Sciatic nerve (tissue), 2 donors: ENCODE measurements at regions not wholly inside any gene's neighbourhood (a gene's known extent, or its start where the extent isn't known, plus 50 kb on each side); places are given as distances from the start of the nearest gene placed in this dataset.

ENCODE experiments used
- ATAC-seq: fragments of 200-7000 bp; cut with Tn5 transposase; one replicate; pipeline ENCODE4 v1.9.1; 2020; ENCODE audit warnings: mild to moderate bottlenecking, moderate library complexity
- DNase-seq: peaks from one replicate; pipeline ENCODE4 v3.0.0-alpha.2; 2020; ENCODE audit warnings: low spot score
- intact Hi-C: fragments of 100-400 bp; cut with DNase I; formaldehyde crosslinking; loops from one replicate; pipeline ENCODE4 v1.14.2; 2022
- donor health status: DM: no; HTN: no; CAD: no.
- donor health status: DM: no; HTN: no; CAD: no.

DNA sequence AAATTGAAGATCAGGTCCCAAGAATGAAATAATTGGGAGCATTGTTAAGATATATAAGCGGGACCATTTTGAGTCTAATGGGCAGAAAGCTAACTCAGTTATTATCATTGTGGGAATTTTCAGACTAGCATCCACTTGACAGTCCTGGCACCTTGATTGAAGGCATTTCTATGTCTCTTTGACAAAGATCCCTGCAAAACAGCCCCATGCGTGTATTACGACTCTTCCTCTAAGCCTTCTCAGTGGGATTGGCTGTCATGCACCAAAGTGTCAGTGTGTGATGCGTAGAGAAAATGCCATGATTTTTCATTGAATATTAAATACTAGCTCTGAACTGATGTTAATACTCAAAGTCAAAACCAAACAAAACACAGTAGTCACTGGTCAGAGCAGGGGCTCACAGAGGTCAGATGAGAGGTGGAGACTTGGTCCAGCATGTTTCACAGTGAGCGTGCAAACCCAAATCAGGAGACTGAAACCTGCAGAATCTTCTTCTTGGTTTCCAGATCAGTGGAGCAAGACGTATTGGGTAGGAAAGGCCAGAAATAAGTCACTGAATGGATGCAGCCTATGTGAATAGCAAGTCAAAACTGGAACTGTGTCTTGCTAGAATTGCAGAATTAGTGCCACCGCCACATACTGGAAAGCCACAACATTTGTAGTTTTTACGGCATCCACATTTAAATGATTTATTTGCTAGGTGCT lies 303.6 kb upstream of the AKR1E2 start:
- intact Hi-C loops = no loop called here
- ATAC-seq (no peak), DNase-seq (no peak)

DNA sequence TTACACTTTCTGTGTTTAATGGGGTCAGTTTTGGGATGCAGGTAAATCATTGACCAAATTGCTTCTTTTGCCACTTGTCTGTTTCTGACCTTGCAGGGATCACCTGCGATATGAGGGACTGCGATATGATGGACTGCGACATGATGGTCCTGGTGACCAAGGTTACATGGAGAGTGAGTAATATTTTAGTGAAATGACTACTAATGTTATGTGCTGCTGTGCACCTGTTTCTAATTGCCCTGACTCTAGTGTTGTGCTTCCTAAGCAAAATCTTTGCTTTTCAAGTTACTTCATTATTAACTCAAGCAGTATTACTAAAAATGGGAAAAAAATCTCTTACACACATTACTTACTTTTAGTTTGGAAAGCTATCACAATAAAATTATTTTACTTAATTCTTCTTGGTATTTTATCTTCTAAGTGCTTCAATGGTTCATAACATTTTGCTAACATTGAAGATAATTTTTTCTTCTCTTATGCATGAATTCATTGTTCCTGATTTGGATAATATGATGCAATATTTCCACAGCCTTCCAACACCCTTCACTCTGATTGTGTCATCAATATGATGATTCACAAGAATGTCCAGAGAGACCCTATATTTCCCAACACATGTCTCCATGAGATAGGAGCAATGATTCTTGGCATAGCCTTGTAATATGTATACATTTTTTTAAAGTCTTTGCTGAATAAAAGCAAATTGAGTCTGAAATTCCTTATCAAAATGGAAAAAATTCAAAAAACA lies 306.2 kb upstream of the AKR1E2 start:
- ATAC-seq = peak; percentile 56
- intact Hi-C loops = no loop called here

DNA sequence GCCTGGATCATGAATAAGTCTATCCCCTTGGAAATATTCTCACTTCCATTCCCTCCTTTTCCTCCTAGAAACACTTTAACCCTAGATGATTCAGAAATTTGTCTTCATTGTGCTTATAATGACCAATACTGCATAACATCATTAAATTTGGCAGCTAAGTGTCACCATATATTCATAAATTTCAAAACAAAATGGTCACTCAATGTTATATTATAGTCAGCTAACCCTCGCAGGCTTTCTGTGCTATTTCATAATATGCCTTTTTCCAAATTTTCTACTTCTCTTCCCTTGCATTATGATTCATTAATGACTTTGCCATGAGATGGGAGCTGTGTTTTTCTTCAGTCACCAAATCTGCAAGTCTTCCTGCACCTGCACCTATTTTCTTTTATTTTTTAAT lies 308.3 kb upstream of the AKR1E2 start:
- intact Hi-C loops = no loop called here
- no peak for DNase-seq
- ATAC-seq = no peak

More for the DNA sequence above, 306.2 kb upstream of the AKR1E2 start:
- DNase-seq = no peak

DNA sequence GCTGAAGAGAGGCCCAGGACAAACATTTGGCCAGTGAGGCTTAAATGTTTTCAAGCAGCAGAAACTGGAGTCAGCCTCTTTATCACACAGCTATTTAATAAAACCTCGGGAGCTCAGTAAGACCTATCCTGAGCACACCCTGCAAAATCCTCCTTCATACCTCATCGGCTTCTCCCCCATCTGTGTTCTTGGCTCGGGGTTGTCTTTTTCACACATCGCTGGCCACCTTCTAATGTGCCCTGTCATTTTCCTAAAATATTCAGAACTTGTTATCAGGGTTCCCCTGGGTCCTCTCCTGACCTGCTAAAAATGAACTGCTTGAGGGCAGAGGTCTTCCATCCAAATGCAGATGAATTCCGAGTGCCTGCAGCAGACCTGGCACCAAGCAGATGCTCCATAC lies 310.3 kb upstream of the AKR1E2 start:
- ATAC-seq (no peak), DNase-seq (no peak)
- intact Hi-C loops = no loop called here

DNA sequence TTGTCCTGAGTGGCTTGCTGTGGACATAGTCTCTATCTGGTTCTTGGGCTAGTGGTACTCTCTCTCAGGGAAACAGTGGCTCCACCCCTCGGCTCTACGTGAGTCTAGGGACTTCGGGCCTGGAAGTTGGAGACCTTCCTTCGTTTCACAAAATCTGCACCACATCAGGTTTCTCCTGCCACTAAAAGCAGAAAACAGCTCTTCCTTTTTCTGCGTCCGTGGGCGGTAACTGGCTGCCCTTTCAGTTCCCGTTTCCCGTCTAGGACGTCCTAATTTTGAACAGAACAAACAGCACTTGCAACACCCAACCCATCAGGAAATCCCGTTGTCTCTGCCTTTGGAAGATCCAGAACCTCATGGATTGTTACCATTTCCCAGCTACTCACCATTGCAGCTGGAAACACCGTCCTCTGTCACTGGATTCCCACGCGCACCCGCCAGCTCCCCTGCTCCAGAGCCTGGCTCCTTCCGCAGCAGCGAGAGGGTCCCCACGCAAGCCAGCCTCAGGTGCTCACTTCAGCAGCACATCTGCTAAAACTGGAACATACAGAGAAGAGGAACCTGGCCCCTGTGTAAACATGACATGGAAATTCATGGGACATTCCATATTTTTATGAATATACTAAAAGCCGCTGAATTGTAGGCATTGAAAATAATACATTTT lies 311.4 kb upstream of the AKR1E2 start:
- peak; percentile 82 for ATAC-seq
- peak; percentile 67 for DNase-seq
- intact Hi-C loops = no loop called here

DNA sequence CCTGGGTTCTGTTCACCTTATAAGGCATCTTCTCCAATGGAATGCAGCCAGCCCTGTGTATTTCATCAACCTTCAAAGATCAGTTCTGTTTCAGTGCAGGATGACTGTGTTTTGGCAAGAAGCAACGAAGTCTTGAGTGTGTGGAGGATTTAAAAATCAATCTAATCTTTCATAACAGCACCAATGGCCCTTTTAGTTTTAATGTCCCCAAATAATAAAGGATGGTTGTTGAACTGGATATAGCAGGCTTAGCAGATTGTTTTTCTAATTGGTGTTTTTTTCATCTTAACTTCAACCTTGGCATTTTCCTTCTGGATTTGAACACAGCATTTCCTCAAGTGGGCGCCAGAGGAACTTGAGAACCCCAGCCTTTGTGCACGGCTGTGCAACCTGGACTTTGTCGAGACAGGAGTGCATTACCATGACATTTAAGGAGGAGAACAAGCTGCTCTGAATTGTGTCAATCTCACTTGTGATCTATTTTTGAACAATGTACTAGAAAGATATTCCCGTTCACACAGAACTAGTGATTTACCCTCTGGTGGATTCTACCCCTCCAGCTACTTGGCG lies 313.3 kb upstream of the AKR1E2 start:
- intact Hi-C loops = no loop called here
- DNase-seq (no peak), ATAC-seq (peak; percentile 50)

DNA sequence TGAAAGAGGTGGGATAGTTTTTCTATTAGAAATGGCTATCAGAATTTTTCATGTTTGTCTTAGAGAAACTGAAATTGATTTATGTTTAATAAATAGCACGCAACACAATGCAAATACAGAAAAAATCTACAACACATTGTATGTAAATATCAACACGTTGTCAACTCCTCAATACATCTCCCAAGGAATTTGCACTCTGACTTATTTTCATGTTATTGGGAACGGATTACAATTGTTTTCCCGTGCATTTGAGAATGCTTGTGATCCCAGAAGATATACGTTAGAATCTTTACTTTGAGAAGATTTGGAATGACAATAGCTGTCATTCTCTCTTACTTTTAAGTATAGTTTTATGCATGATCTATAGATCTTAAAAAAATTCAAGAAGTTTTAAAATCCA lies 313.8 kb upstream of the AKR1E2 start:
- intact Hi-C loops = no loop called here
- ATAC-seq (no peak), DNase-seq (no peak)

DNA sequence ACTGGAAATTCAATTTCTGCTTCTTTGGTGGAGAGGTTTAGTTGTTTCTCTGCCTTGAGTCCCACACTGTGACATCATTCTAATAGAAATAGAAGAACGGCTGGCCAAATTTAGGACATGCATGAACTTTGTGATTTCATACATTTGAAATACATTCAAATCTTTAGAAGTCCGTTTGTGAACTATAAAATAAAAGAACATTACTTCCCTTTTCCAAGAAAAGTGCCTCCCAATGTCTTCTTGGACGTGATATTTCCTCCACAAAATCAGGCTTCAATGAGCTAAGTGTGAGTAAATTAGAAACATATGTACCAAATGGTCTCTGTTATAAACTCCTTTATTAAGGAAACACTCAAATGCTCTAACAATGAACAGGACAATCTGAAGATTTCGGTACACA lies 314.5 kb upstream of the AKR1E2 start:
- ATAC-seq = no peak
- intact Hi-C loops = no loop called here

DNA sequence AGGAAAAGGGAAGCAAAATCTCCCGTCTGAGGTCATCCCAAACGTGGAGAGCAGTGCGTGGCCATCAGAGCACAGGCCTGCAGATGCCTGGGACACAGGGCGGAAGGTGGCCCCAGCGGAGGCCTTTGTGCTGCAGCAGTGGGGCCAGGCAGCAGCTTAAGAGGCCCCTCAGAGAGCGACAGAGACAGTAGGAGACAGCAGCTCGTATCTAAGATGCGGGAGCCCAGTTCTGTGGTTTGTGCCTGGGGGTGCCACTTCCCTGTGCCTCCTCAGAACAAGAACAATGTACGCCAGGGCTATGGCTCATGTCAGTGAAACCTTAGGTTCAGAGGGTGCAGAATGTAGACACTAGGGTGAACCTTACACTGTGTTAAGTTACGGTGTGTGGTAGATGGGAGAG lies 316.6 kb upstream of the AKR1E2 start:
- DNase-seq = no peak
- no peak for ATAC-seq
- intact Hi-C loops = no loop called here

More for the DNA sequence above, 314.5 kb upstream of the AKR1E2 start:
- no peak for DNase-seq

DNA sequence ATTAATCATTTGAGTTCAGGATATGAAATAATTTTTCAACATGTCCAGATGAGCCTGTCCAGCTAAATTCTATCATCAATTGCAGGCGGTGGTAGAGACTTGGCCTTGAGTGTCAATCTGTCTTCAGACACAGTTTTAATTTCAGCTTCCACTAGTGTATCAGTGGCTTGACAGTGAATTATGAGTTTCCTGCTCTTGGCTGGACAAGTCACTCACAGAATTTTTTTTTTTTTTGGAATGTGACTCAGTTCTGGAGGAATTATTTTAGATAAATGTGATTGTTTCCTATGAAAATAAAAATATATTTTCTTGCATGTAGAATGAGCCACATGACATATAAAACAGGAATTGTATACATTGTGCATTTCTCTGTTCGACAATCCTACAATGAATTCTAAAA lies 319.9 kb upstream of the AKR1E2 start:
- intact Hi-C loops = no loop called here
- DNase-seq (no peak), ATAC-seq (no peak)

DNA sequence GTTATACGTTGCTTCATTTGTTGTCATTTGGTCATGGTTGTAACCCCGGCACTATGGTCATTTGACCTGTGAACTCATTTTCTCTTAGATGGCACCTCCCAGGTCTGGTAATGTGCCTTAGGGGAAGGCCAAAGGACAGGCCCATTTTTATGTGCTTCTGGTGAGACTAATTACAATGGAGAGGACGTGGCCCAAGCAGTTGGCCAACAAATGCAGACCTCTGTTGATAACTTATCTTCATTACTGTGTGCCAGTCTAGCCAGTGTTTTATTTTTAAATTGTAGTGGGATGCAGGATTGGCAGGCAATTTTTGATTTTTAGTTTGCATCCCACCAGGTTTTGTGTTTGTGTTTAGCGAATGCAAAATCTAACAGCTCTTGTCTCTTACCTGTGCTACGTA lies 321.5 kb upstream of the AKR1E2 start:
- DNase-seq (no peak), ATAC-seq (no peak)
- intact Hi-C loops = no loop called here

DNA sequence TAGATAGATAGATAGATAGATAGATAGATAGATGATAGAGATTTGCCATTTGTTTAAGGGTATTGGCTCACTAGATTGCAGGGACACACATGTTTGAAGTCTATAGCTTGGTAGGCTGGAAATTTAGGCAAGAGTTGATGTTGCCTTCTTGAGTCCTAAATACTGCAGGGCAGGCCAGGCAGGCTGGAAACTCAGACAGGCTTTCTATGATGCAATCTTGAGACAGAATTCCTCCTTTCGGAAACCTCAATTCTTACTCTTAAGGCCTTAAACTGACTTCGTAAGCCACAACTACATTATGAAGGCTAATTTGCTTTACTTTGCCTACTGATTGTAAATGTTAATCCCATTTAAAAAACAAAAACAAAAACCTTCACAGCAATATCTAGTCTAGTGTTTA lies 322.9 kb upstream of the AKR1E2 start:
- no peak for DNase-seq
- intact Hi-C loops = no loop called here
- ATAC-seq = no peak

DNA sequence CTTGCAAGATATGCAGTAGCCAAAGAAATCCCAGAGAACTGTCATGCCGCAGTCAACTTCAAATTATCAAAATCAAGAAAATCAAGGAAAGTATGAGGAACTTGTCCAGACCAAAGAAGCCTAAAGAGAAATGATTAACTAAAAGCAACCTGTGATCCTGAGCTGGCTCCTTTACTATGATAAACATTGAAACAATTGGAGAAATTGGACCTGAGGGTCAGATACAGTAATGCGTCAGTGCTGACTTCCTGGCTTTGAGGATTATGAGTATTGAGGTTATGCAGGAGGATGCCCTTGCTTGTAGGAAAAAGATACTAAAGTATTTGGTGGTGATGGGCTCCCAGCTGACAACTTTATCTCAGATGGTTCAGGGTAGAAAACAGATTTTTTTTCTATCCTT lies 324.7 kb upstream of the AKR1E2 start:
- intact Hi-C loops = no loop called here
- no peak for ATAC-seq

DNA sequence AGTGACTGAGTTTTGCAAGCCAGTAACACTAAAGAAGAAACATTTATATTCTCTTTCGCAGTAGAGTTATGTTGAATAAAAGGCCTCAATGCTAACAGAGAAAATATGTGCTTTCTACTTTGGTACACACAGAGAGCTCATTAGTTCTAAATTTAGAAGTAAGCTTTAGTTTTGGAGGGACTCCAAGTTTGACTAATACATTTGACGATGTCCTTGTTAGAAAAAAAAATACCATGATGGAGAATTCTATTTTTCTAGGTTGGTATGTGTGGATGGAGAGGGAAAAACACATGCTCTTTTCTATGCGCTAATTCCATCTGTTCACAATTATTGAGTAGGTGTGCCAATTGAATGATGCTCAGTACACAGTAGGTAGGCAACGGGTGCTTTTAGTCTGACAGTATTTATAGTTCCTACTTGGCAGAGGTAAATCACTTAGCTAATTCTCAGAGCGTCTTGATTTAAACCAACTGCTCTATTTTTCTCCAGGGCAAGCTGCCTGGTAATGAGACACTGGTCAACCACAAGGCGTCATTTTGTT lies 327.2 kb upstream of the AKR1E2 start:
- intact Hi-C loops = no loop called here
- ATAC-seq (peak; percentile 68), DNase-seq (no peak)

More for the DNA sequence above, 324.7 kb upstream of the AKR1E2 start:
- no peak for DNase-seq

DNA sequence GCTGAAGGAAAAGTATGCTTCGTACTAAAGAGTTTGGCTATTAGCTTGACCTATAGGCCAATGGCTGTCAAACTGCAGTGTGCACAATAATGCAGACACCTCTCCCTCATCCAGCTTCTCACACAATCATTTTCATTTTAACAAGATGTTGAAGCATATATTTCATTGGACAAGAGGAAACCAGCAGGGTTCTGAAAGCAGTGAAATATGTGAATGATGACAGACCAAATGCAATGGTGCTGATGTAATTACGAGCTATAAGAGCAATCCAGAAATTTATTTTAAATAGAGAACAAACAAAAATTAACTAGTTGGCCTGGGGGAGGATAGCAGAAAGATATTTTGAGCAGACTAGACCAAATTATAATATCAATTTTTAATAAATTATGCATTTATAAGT lies 331.5 kb upstream of the AKR1E2 start:
- no peak for DNase-seq
- no peak for ATAC-seq
- intact Hi-C loops = no loop called here

DNA sequence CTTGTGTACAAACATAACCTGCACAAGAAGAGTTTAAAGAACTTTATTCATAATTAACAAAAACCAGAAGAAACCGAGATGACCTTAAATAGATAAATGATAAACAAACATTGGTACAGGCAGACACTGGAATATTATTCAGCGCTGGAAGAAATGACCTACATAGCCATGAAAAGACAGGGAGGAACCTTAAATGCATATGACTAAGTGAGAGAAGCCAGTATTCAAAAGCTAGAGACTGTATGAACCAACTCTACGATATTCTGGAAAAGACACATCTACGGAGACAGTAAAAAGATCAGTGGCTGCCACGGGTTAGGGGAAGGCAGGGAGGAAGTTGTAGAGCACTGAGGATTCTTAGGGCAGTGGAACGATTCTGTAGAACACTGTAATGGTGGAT lies 333.8 kb upstream of the AKR1E2 start:
- ATAC-seq (no peak), DNase-seq (no peak)
- intact Hi-C loops = no loop called here

DNA sequence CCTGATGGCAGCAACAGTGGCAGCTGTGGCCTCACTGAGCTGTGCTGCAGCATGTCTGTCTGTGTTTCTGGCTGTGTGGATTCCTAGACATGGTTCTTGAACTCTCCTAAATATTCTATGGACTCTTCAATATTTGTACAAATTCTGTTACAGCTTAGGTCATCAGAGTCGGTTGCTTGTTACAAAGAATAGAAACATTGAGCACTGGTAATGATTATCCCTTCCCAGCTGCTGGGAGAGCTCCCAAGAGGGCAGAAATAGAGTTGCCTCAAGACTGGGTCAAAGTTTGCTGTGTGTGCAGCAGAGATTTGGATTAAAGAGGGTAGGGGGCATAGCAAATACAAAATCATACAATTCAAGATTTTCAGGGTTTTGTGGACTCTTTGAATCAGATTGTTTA lies 337.1 kb upstream of the AKR1E2 start:
- DNase-seq (no peak), ATAC-seq (no peak)
- intact Hi-C loops = no loop called here

DNA sequence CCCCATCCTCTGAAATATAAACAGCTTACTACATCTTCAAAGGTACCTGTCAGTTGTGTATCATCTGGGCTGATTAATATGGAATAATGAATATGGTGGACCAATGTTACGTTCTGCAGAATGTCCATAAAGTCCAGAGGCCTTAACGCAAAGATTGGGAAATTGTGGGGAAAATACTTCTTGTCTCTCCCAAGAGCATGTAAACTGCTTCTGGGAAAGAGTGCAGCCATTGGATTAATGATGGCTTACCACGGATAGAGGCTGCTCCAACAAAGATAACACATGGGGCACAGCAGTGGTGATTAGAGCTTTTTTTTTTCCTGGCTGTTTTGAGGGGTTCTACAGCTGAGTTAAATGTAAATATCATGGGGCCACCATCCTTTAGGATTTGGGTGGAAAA lies 340.4 kb upstream of the AKR1E2 start:
- DNase-seq (no peak), ATAC-seq (no peak)
- intact Hi-C loops = no loop called here

DNA sequence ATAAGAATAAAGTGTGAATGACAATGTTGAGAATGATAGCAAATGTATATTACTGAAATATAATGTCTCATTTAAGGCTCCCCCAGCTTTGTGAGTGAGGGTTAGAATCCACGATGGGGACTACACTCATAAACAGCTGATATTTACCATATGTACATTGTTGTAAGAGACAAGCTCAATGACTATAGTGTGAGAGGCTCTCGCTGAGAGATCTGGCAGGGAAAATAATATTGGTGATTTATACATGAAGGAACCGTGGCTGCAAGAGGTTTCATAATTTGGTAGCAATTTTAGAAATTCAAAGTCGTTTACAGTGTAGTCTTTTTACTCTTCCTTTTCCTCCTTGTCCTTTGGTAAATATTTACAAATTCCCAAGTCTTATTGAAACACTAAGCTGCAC lies 342.2 kb upstream of the AKR1E2 start:
- intact Hi-C loops = no loop called here
- no peak for ATAC-seq
- DNase-seq = no peak

DNA sequence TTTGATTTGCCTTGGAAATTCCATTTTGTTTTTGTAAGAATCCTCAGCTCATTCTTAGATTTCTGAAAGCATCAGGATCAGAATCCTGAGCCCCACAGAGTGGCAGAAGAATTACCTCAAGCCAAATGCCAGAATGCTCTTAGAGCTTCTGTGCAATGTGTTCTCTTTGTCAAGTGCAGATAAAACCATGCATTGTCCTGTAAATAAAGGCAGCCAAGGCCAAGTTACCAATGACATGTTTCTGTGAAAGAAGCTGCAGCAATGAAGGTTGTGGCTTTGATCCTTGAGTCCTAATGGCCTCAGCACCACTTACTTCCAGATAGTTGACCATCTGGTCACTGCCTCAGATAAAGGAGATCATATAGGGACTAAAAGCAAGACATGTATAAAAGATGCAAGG lies 343.3 kb upstream of the AKR1E2 start:
- no peak for ATAC-seq
- intact Hi-C loops = no loop called here
- no peak for DNase-seq
